ENCODE measurements at regions not wholly inside any gene's neighbourhood (a gene's known extent, or its start where the extent isn't known, plus 50 kb on each side); places are given as distances from the start of the nearest gene placed in this dataset.

GRCh38 chr12:30135776-30136175 is 352.0 kb upstream of the TMTC1 start:
- Mint-ChIP-seq H3K36me3 (ENCODE audit: low read depth) (no peaks in the 10 kb centered on the region), H3K4me1 (no peaks in the 10 kb centered on the region), H3K27me3 (ENCODE audit: low read depth, poor library complexity) (peaks cover 3% of the 10 kb centered on the region), H3K27ac (no peak overlapping the region), H3K9me3 (peaks cover 3% of the 10 kb centered on the region), H3K4me3 (no peak overlapping the region)
- TF ChIP-seq CTCF (IDR thresholded peaks at IDR 0.05) = no peak
- DNase-seq = no peak

GRCh38 chr12:30134229-30134628 is 350.5 kb upstream of the TMTC1 start:
- Mint-ChIP-seq H3K9me3 (no peaks in the 10 kb centered on the region), H3K27me3 (ENCODE audit: low read depth, poor library complexity) (peaks cover 3% of the 10 kb centered on the region), H3K27ac (no peak overlapping the region), H3K36me3 (ENCODE audit: low read depth) (no peaks in the 10 kb centered on the region), H3K4me1 (no peaks in the 10 kb centered on the region), H3K4me3 (no peak overlapping the region)
- TF ChIP-seq CTCF (IDR thresholded peaks at IDR 0.05) = no peak
- no peak for DNase-seq

- Mint-ChIP-seq H3K9me3 (no peaks in the 10 kb centered on the region), H3K27ac (no peak overlapping the region), H3K36me3 (ENCODE audit: low read depth) (no peaks in the 10 kb centered on the region), H3K4me1 (no peaks in the 10 kb centered on the region), H3K4me3 (no peak overlapping the region), H3K27me3 (ENCODE audit: low read depth, poor library complexity) (peaks cover 3% of the 10 kb centered on the region)
- DNase-seq = no peak
- TF ChIP-seq CTCF (IDR thresholded peaks at IDR 0.05) = no peak
These were observed 343.2 kb upstream of the TMTC1 start for GRCh38 chr12:30126944-30127343.

GRCh38 chr12:30120522-30120921 is 336.8 kb upstream of the TMTC1 start:
- Mint-ChIP-seq H3K4me3 (no peak overlapping the region), H3K4me1 (no peaks in the 10 kb centered on the region), H3K9me3 (peaks cover 5% of the 10 kb centered on the region), H3K27me3 (ENCODE audit: low read depth, poor library complexity) (no peaks in the 10 kb centered on the region), H3K36me3 (ENCODE audit: low read depth) (no peaks in the 10 kb centered on the region), H3K27ac (no peak overlapping the region)
- DNase-seq = no peak
- no peak for TF ChIP-seq CTCF (IDR thresholded peaks at IDR 0.05)

- H3K36me3 Mint-ChIP-seq (ENCODE audit: low read depth) = no peaks in the 10 kb centered on the region
- no peak for TF ChIP-seq CTCF (IDR thresholded peaks at IDR 0.05)
- peaks cover 5% of the 10 kb centered on the region for H3K9me3 Mint-ChIP-seq
These were observed 333.7 kb upstream of the TMTC1 start for GRCh38 chr12:30117483-30117882.

GRCh38 chr12:30111719-30112118 is 328.0 kb upstream of the TMTC1 start:
- no peaks in the 10 kb centered on the region for H3K27me3 Mint-ChIP-seq (ENCODE audit: low read depth, poor library complexity)
- no peaks in the 10 kb centered on the region for H3K36me3 Mint-ChIP-seq (ENCODE audit: low read depth)
- peaks cover 15% of the 10 kb centered on the region for H3K9me3 Mint-ChIP-seq
- TF ChIP-seq CTCF (IDR thresholded peaks at IDR 0.05) = no peak
- no peak for DNase-seq
- H3K4me1 Mint-ChIP-seq = peaks cover 1% of the 10 kb centered on the region
- H3K4me3 Mint-ChIP-seq = no peak overlapping the region
- no peak overlapping the region for H3K27ac Mint-ChIP-seq

More at GRCh38 chr12:30117483-30117882, 333.7 kb upstream of the TMTC1 start:
- Mint-ChIP-seq H3K27ac (no peak overlapping the region), H3K4me3 (no peak overlapping the region), H3K4me1 (no peaks in the 10 kb centered on the region), H3K27me3 (ENCODE audit: low read depth, poor library complexity) (no peaks in the 10 kb centered on the region)
- no peak for DNase-seq

All from nephron progenitor cell (in vitro differentiated cells).